Liver (tissue), 8 donors: ENCODE measurements at regions not wholly inside any gene's neighbourhood (a gene's known extent, or its start where the extent isn't known, plus 50 kb on each side); places are given as distances from the start of the nearest gene placed in this dataset.

Experiments used
- DNase-seq: peaks from one replicate; pipeline ENCODE4 v3.0.0-alpha.2; 2017; ENCODE audit warnings: low spot score
- H3K27ac ChIP-seq, 2 donors: one replicate each; pipeline ENCODE4 v1.7.0; 2013; ENCODE audit warnings: inconsistent platforms in 2 of 2, low read length in 2 of 2, control low read depth in 1 of 2, low read depth in 1 of 2, mild to moderate bottlenecking in 1 of 2
- H3K27me3 ChIP-seq, 4 donors: one replicate each; pipeline versions ENCODE4 v1.6.1 to v1.7.0; 2013; ENCODE audit warnings: low read length in 3 of 4, inconsistent platforms in 1 of 4, mild to moderate bottlenecking in 1 of 4, moderate library complexity in 1 of 4; ENCODE audit not compliant: control insufficient read depth in 4 of 4, insufficient read depth in 4 of 4
- H3K36me3 ChIP-seq, 4 donors: one replicate each; pipeline versions ENCODE4 v1.6.1 to v1.7.0; 2013; ENCODE audit warnings: low read length in 3 of 4, mild to moderate bottlenecking in 3 of 4, low read depth in 1 of 4, moderate library complexity in 1 of 4; ENCODE audit not compliant: control insufficient read depth in 4 of 4, insufficient read depth in 3 of 4
- H3K4me1 ChIP-seq, 4 donors: one replicate each; pipeline versions ENCODE4 v1.6.1 to v1.7.0; 2013; ENCODE audit warnings: low read length in 3 of 4, mild to moderate bottlenecking in 3 of 4, moderate library complexity in 1 of 4; ENCODE audit not compliant: control insufficient read depth in 4 of 4, insufficient read depth in 4 of 4
- H3K4me3 ChIP-seq, 3 donors: one replicate each; pipeline versions ENCODE4 v1.6.1 to v1.7.0; 2013; ENCODE audit warnings: low read length in 3 of 3, control low read depth in 1 of 3, low read depth in 1 of 3, mild to moderate bottlenecking in 1 of 3
- H3K9ac ChIP-seq, 2 donors: one replicate each; pipeline ENCODE4 v1.7.0; 2013; ENCODE audit warnings: low read length in 2 of 2, mild to moderate bottlenecking in 2 of 2, moderate library complexity in 2 of 2, control low read depth in 1 of 2, low read depth in 1 of 2
- H3K9me3 ChIP-seq, 4 donors: one replicate each; pipeline versions ENCODE4 v1.6.1 to v1.7.0; 2013; ENCODE audit warnings: low read length in 3 of 4; ENCODE audit not compliant: control insufficient read depth in 4 of 4
- CTCF ChIP-seq: fragments of 150-350 bp; IDR thresholded peaks from 2 replicates; pipeline ENCODE4 v1.5.1; 2017; ENCODE audit warnings: improper control_type of control experiment, low read depth, low read length; ENCODE audit not compliant: missing input control
- EGR1 ChIP-seq, 2 donors: IDR thresholded peaks; 2 replicates each; pipeline ENCODE4 v1.6.1; 2016 to 2018; ENCODE audit warnings: antibody characterized with exemption in 2 of 2, low read depth in 2 of 2
- FOXA1 ChIP-seq: IDR thresholded peaks from 2 replicates; pipeline ENCODE4 v1.6.1; 2016; ENCODE audit warnings: antibody characterized with exemption
- FOXA2 ChIP-seq: IDR thresholded peaks from 2 replicates; pipeline ENCODE4 v1.6.1; 2016; ENCODE audit warnings: antibody characterized with exemption
- GABPA ChIP-seq, 2 donors: IDR thresholded peaks in 1 of 2; conservative IDR thresholded peaks in 1 of 2; 2 replicates each; pipeline ENCODE4 v1.6.1; 2016; ENCODE audit warnings: antibody characterized with exemption in 2 of 2, mild to moderate bottlenecking in 1 of 2, moderate library complexity in 1 of 2
- HNF4A ChIP-seq, 2 donors: conservative IDR thresholded peaks; 2 replicates each; pipeline ENCODE4 v1.6.1; 2016; ENCODE audit warnings: antibody characterized with exemption in 2 of 2, mild to moderate bottlenecking in 2 of 2
- HNF4G ChIP-seq: IDR thresholded peaks from 2 replicates; pipeline ENCODE4 v1.6.1; 2016; ENCODE audit warnings: antibody characterized with exemption
- JUND ChIP-seq, 2 donors: IDR thresholded peaks; 2 replicates each; pipeline ENCODE4 v1.6.1; 2016; ENCODE audit warnings: antibody characterized with exemption in 2 of 2
- NR2F2 ChIP-seq: IDR thresholded peaks from 2 replicates; pipeline ENCODE4 v1.6.1; 2016; ENCODE audit warnings: antibody characterized with exemption
- RAD21 ChIP-seq, 2 donors: IDR thresholded peaks; 2 replicates each; pipeline ENCODE4 v1.6.1; 2016; ENCODE audit warnings: antibody characterized with exemption in 2 of 2, mild to moderate bottlenecking in 2 of 2
- RXRA ChIP-seq, 2 donors: IDR thresholded peaks; 2 replicates each; pipeline ENCODE4 v1.6.1; 2017 to 2018; ENCODE audit warnings: antibody characterized with exemption in 2 of 2, mild to moderate bottlenecking in 1 of 2
- SP1 ChIP-seq: IDR thresholded peaks from 2 replicates; pipeline ENCODE4 v1.6.1; 2018; ENCODE audit warnings: antibody characterized with exemption, mild to moderate bottlenecking
- TAF1 ChIP-seq: conservative IDR thresholded peaks from 2 replicates; pipeline ENCODE4 v1.6.1; 2016; ENCODE audit warnings: antibody characterized with exemption, mild to moderate bottlenecking
- YY1 ChIP-seq: IDR thresholded peaks from 2 replicates; pipeline ENCODE4 v1.6.1; 2016; ENCODE audit warnings: antibody characterized with exemption, mild to moderate bottlenecking
- WGBS: extraction: QIAGEN DNeasy Blood & Tissue Kit; methylation state at CpG from one replicate; pipeline ENCODE4 v1.1.7; 2013; 5-methylcytosine and 5-hydroxymethylcytosine counted together
- TF ChIP-seq, protein P1 (sequence below): IDR thresholded peaks from 2 replicates; pipeline ENCODE4 v1.6.1; 2016; ENCODE audit warnings: antibody characterized with exemption
- TF ChIP-seq, protein P2 (sequence below): IDR thresholded peaks from 2 replicates; pipeline ENCODE4 v1.6.1; 2016; ENCODE audit warnings: antibody characterized with exemption, mild to moderate bottlenecking
- TF ChIP-seq, protein P3 (sequence below): IDR thresholded peaks from 2 replicates; pipeline ENCODE4 v1.6.1; 2016; ENCODE audit warnings: antibody characterized with exemption
- TF ChIP-seq, protein P4 (sequence below): IDR thresholded peaks from 2 replicates; pipeline ENCODE4 v1.6.1; 2016; ENCODE audit warnings: antibody characterized with exemption
- donor health status: healthy.
- donor health status: healthy.
- donor health status: healthy.
- donor health status: healthy.
- donor health status: healthy.

- Histone ChIP-seq H3K9me3 (no peaks in the 10 kb centered on the region), H3K27ac (no peak overlapping the region), H3K4me1 (peaks cover 0 to 5% (median 3%) of the 10 kb centered on the region in 4 donors), H3K36me3 (no peaks in the 10 kb centered on the region), H3K9ac (no peak overlapping the region), H3K4me3 (no peak overlapping the region), H3K27me3 (no peaks in the 10 kb centered on the region)
- no peak for TF ChIP-seq NR2F2
- TF ChIP-seq HNF4A (conservative IDR thresholded peaks at IDR 0.05) = no peak
- DNase-seq = no peak
- 79% methylated on average over 5 of the region's 5 CpGs for WGBS
These were observed 460.4 kb upstream of the RORB start for GRCh38 chr9:74036549-74037231.

GRCh38 chr9:74037274-74037673, 459.9 kb upstream of the RORB start:
- Histone ChIP-seq H3K4me1 (peaks cover 0 to 11% (median 3%) of the 10 kb centered on the region in 4 donors), H3K36me3 (no peaks in the 10 kb centered on the region), H3K4me3 (no peak overlapping the region), H3K9ac (no peak overlapping the region), H3K9me3 (no peaks in the 10 kb centered on the region), H3K27ac (no peak overlapping the region), H3K27me3 (no peaks in the 10 kb centered on the region)
- TF ChIP-seq NR2F2 (no peak), EGR1 (IDR thresholded peaks at IDR 0.05; ENCODE audit: low read depth in 2 of 2) (no peak), YY1 (no peak), FOXA1 (no peak), RXRA (IDR thresholded peaks at IDR 0.05) (no peak), CTCF (no peak), JUND (IDR thresholded peaks at IDR 0.05) (no peak), SP1 (no peak), FOXA2 (no peak), HNF4G (no peak), TAF1 (no peak), HNF4A (conservative IDR thresholded peaks at IDR 0.05) (no peak), GABPA (IDR thresholded peaks at IDR 0.05 in 1 of 2, conservative IDR thresholded peaks at IDR 0.05 in 1 of 2) (no peak), RAD21 (IDR thresholded peaks at IDR 0.05) (no peak)
- TF ChIP-seq, protein P1, sequence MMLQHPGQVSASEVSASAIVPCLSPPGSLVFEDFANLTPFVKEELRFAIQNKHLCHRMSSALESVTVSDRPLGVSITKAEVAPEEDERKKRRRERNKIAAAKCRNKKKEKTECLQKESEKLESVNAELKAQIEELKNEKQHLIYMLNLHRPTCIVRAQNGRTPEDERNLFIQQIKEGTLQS = no peak
- TF ChIP-seq, protein P2, sequence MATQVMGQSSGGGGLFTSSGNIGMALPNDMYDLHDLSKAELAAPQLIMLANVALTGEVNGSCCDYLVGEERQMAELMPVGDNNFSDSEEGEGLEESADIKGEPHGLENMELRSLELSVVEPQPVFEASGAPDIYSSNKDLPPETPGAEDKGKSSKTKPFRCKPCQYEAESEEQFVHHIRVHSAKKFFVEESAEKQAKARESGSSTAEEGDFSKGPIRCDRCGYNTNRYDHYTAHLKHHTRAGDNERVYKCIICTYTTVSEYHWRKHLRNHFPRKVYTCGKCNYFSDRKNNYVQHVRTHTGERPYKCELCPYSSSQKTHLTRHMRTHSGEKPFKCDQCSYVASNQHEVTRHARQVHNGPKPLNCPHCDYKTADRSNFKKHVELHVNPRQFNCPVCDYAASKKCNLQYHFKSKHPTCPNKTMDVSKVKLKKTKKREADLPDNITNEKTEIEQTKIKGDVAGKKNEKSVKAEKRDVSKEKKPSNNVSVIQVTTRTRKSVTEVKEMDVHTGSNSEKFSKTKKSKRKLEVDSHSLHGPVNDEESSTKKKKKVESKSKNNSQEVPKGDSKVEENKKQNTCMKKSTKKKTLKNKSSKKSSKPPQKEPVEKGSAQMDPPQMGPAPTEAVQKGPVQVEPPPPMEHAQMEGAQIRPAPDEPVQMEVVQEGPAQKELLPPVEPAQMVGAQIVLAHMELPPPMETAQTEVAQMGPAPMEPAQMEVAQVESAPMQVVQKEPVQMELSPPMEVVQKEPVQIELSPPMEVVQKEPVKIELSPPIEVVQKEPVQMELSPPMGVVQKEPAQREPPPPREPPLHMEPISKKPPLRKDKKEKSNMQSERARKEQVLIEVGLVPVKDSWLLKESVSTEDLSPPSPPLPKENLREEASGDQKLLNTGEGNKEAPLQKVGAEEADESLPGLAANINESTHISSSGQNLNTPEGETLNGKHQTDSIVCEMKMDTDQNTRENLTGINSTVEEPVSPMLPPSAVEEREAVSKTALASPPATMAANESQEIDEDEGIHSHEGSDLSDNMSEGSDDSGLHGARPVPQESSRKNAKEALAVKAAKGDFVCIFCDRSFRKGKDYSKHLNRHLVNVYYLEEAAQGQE = no peak
- TF ChIP-seq, protein P3, sequence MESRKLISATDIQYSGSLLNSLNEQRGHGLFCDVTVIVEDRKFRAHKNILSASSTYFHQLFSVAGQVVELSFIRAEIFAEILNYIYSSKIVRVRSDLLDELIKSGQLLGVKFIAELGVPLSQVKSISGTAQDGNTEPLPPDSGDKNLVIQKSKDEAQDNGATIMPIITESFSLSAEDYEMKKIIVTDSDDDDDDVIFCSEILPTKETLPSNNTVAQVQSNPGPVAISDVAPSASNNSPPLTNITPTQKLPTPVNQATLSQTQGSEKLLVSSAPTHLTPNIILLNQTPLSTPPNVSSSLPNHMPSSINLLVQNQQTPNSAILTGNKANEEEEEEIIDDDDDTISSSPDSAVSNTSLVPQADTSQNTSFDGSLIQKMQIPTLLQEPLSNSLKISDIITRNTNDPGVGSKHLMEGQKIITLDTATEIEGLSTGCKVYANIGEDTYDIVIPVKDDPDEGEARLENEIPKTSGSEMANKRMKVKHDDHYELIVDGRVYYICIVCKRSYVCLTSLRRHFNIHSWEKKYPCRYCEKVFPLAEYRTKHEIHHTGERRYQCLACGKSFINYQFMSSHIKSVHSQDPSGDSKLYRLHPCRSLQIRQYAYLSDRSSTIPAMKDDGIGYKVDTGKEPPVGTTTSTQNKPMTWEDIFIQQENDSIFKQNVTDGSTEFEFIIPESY = no peak
- TF ChIP-seq, protein P4, sequence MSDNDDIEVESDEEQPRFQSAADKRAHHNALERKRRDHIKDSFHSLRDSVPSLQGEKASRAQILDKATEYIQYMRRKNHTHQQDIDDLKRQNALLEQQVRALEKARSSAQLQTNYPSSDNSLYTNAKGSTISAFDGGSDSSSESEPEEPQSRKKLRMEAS = no peak
- 89% methylated on average over 1 of the region's 1 CpG for WGBS
- DNase-seq = no peak
